BLaER1 (cell line): ENCODE measurements at regions not wholly inside any gene's neighbourhood (a gene's known extent, or its start where the extent isn't known, plus 50 kb on each side); places are given as distances from the start of the nearest gene placed in this dataset.
A peak's percentile ranks its signal among the peaks of the same experiment; 100 is the strongest.
"Not testable (repeated sequence)": the region's sequence is repeated elsewhere in the genome, so short reads cannot be mapped to it uniquely, and the experiment has no call there.

Experiments used
- H3K27ac ChIP-seq: shearing (Covaris generic); formaldehyde crosslinking; 2 replicates; pipeline ENCODE4 v1.8.1; 2022
- H3K27me3 ChIP-seq: shearing (Covaris generic); formaldehyde crosslinking; 2 replicates; pipeline ENCODE4 v1.8.1; 2022
- H3K36me3 ChIP-seq: shearing (Covaris generic); formaldehyde crosslinking; 2 replicates; pipeline ENCODE4 v1.8.1; 2022
- H3K4me1 ChIP-seq: shearing (Covaris generic); formaldehyde crosslinking; 2 replicates; pipeline ENCODE4 v1.8.1; 2022
- H3K4me2 ChIP-seq: shearing (Covaris generic); formaldehyde crosslinking; 2 replicates; pipeline ENCODE4 v1.8.1; 2022
- H3K4me3 ChIP-seq: shearing (Covaris generic); formaldehyde crosslinking; 2 replicates; pipeline ENCODE4 v1.8.1; 2022
- H3K9ac ChIP-seq: shearing (Covaris generic); formaldehyde crosslinking; 2 replicates; pipeline ENCODE4 v1.8.1; 2022
- H3K9me3 ChIP-seq: shearing (Covaris generic); formaldehyde crosslinking; 2 replicates; pipeline ENCODE4 v1.8.1; 2022
- H4K20me1 ChIP-seq: shearing (Covaris generic); formaldehyde crosslinking; 2 replicates; pipeline ENCODE4 v1.8.1; 2022
- Cebpa-rat ChIP-seq: shearing (Covaris generic); IDR thresholded peaks from 2 replicates; pipeline ENCODE4 v1.8.1; 2022

DNA sequence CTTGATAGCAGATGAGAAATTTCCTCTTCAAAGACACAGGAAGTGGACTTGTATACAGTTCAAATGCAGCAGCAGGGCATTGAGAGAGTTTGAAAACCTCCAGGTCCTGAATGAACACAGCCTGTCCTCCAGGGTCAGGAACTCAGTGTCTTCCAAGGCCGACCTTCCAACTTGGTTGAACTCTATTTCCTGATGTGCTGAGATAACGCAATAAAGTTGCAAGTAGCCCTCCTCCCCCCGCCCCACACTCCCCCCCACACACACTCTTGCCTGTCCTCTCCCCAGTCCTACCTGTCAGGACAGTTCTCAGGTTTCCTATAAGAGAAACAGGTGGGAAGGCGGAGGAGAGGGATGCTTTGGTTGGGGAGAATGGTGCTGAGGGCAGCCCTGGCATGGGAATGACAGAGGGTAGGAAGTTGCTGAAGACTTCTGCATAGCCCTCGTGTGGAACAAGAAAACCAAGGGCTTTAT is 90.0 kb downstream of the CCDC71L start:
- no peak for TF ChIP-seq Cebpa-rat
- Histone ChIP-seq H4K20me1 (no peaks in the 10 kb centered on the region), H3K9me3 (no peaks in the 10 kb centered on the region), H3K4me3 (no peak overlapping the region), H3K27ac (no peak overlapping the region), H3K4me2 (no peak overlapping the region), H3K36me3 (no peaks in the 10 kb centered on the region), H3K4me1 (no peaks in the 10 kb centered on the region; the same call in 1 of the 2 replicates), H3K27me3 (no peaks in the 10 kb centered on the region), H3K9ac (no peak overlapping the region)

GRCh38 chr7:106570146-106570545 is 90.8 kb downstream of the CCDC71L start:
- Histone ChIP-seq H3K27me3 (no peaks in the 10 kb centered on the region), H3K9me3 (no peaks in the 10 kb centered on the region), H3K4me1 (no peaks in the 10 kb centered on the region; the same call in 1 of the 2 replicates), H3K4me2 (no peak overlapping the region), H4K20me1 (no peaks in the 10 kb centered on the region), H3K9ac (no peak overlapping the region), H3K4me3 (no peak overlapping the region), H3K27ac (no peak overlapping the region), H3K36me3 (no peaks in the 10 kb centered on the region)
- TF ChIP-seq Cebpa-rat = no peak

GRCh38 chr7:106569500-106569929 is 91.4 kb downstream of the CCDC71L start:
- Histone ChIP-seq H3K36me3 (no peaks in the 10 kb centered on the region), H3K27ac (no peak overlapping the region), H3K4me2 (no peak overlapping the region), H3K9ac (no peak overlapping the region), H3K4me1 (no peaks in the 10 kb centered on the region; the same call in 1 of the 2 replicates), H3K9me3 (no peaks in the 10 kb centered on the region), H3K4me3 (no peak overlapping the region), H4K20me1 (no peaks in the 10 kb centered on the region), H3K27me3 (no peaks in the 10 kb centered on the region)
- TF ChIP-seq Cebpa-rat = no peak

- no peaks in the 10 kb centered on the region for H3K36me3 ChIP-seq
- no peaks in the 10 kb centered on the region; the same call in 1 of the 2 replicates for H3K4me1 ChIP-seq
- H3K27ac ChIP-seq = peak overlapping the region; percentile 20; the same call in 1 of the 2 replicates
- H3K9ac ChIP-seq = no peak overlapping the region
- H3K27me3 ChIP-seq = no peaks in the 10 kb centered on the region
- 0 out of 2 replicates have a peak, but pooled peaks have one; percentile 31 for TF ChIP-seq Cebpa-rat
- no peaks in the 10 kb centered on the region for H3K9me3 ChIP-seq
- no peak overlapping the region for H3K4me2 ChIP-seq
- H4K20me1 ChIP-seq = no peaks in the 10 kb centered on the region
- H3K4me3 ChIP-seq = no peak overlapping the region
Measured at GRCh38 chr7:106568680-106569499, 92.1 kb downstream of the CCDC71L start.

DNA sequence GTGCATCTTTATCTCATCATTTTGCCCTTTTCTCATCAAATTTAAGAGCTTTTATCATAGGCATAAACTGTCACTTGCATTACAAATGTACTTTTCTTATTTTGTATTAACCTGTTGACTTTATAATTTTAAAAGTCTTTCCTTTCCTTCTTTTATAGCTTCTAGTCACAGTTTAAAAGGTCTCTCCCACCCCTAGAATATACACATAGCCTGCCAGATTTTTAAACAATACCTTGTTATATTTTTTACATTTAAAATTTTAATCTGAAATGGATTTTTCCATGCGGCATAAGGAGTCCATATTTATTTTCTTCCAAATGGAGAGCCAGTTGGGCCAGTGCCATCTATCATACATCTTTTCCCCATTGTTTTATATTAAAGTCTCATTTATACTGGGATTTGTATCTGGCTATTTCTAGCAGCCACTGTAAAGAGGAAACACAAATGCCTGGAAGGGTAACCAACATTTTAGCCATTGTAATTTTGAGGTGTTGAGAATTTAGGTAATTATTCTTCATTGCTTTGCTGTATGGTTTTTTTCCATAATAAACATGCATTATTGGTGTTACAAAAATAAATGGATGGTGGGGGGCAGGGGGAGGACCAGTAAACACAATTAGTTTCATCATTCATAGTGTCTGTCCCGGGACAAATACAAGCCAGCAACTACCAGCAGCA is 92.8 kb downstream of the CCDC71L start:
- Histone ChIP-seq H3K27me3 (no peaks in the 10 kb centered on the region), H3K4me2 (no peak overlapping the region)

GRCh38 chr7:106567204-106568001 is 93.6 kb downstream of the CCDC71L start:
- not testable (repeated sequence) for H4K20me1 ChIP-seq, H3K9me3 ChIP-seq, H3K4me1 ChIP-seq, H3K27ac ChIP-seq, H3K4me3 ChIP-seq, H3K27me3 ChIP-seq, H3K9ac ChIP-seq, H3K36me3 ChIP-seq, H3K4me2 ChIP-seq

More for the DNA sequence above, 92.8 kb downstream of the CCDC71L start:
- no peaks in the 10 kb centered on the region for H3K36me3 ChIP-seq
- H3K4me3 ChIP-seq = no peak overlapping the region
- no peaks in the 10 kb centered on the region for H3K9me3 ChIP-seq
- no peaks in the 10 kb centered on the region for H4K20me1 ChIP-seq
- no peak for TF ChIP-seq Cebpa-rat
- no peak overlapping the region for H3K27ac ChIP-seq
- no peak overlapping the region for H3K9ac ChIP-seq
- no peaks in the 10 kb centered on the region; the same call in 1 of the 2 replicates for H3K4me1 ChIP-seq

- no peaks in the 10 kb centered on the region for H3K27me3 ChIP-seq
- H3K4me1 ChIP-seq = no peaks in the 10 kb centered on the region; the same call in 1 of the 2 replicates
Measured at GRCh38 chr7:106566672-106567071, 94.3 kb downstream of the CCDC71L start.

DNA sequence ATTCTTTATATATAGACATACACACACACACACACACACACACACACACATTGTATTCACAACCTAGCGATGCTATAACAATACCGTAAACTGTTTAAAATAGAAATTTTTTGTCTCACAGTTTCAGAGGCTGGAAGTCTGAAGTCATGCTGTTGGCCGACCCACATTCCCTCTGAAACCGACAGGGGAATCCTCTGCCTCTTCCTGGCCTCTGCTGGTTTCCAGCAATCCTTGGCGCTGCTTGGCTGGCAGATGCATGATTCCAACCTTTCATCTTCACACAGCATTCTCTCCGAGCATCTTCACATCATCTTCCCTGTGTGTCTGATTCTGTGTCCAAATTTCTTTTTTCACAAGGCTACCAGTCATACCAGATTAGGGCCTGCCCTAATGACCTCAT is 94.8 kb downstream of the CCDC71L start:
- Histone ChIP-seq H3K4me2 (no peak overlapping the region), H3K9ac (no peak overlapping the region), H3K4me1 (no peaks in the 10 kb centered on the region; the same call in 1 of the 2 replicates), H3K36me3 (no peaks in the 10 kb centered on the region), H3K27ac (no peak overlapping the region), H3K4me3 (no peak overlapping the region), H4K20me1 (no peaks in the 10 kb centered on the region), H3K9me3 (no peaks in the 10 kb centered on the region), H3K27me3 (no peaks in the 10 kb centered on the region)
- no peak for TF ChIP-seq Cebpa-rat

More at GRCh38 chr7:106566672-106567071, 94.3 kb downstream of the CCDC71L start:
- TF ChIP-seq Cebpa-rat = no peak
- no peaks in the 10 kb centered on the region for H3K9me3 ChIP-seq
- no peak overlapping the region for H3K27ac ChIP-seq
- no peaks in the 10 kb centered on the region for H3K36me3 ChIP-seq
- no peak overlapping the region for H3K4me3 ChIP-seq
- no peak overlapping the region for H3K4me2 ChIP-seq
- H4K20me1 ChIP-seq = no peaks in the 10 kb centered on the region
- no peak overlapping the region for H3K9ac ChIP-seq

DNA sequence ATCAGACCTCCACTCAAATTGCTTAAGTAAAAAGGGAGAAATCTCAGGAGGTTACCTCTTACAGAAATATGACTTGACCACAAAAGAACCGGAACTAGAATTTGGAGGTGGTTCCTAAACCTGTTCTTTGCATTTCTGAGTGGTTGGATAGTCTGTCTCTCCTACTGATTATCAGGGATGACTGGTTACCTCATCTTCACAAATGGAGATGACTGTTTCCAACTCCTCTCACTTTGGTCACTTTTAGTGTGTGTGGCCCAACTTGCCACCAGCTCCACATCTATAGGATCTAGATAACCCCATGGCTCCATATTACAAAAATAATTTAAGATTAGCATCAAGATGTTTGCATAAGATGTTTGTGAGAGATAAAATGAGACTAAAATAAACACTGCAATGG is 95.5 kb downstream of the CCDC71L start:
- TF ChIP-seq Cebpa-rat = no peak
- Histone ChIP-seq H3K27me3 (no peaks in the 10 kb centered on the region), H3K4me1 (no peaks in the 10 kb centered on the region; the same call in 1 of the 2 replicates), H3K36me3 (no peaks in the 10 kb centered on the region), H4K20me1 (no peaks in the 10 kb centered on the region), H3K4me3 (no peak overlapping the region), H3K27ac (no peak overlapping the region), H3K9me3 (no peaks in the 10 kb centered on the region), H3K4me2 (no peak overlapping the region), H3K9ac (no peak overlapping the region)
